ENCODE measurements at regions not wholly inside any gene's neighbourhood (a gene's known extent, or its start where the extent isn't known, plus 50 kb on each side); places are given as distances from the start of the nearest gene placed in this dataset.

DNA sequence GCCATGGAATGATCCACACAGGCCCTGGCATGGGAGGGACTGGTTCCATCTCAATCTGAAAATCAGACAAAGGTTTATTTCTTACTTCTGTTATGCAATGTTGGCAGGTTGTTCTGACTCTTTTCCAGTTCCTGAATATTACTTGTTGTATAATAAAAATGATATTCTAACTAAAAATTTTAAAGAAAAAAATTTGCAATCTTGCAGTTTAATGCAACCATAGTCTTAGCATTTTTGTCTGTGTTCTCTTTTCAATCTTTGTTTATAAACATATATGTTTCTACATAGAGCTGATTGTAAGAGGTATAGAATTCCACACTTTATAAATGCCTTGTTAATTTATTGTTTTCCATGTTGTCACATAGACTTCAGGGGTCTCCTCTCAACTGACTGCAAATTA lies 143.4 kb downstream of the RPIA start:
- DNase-seq, result no peak

DNA sequence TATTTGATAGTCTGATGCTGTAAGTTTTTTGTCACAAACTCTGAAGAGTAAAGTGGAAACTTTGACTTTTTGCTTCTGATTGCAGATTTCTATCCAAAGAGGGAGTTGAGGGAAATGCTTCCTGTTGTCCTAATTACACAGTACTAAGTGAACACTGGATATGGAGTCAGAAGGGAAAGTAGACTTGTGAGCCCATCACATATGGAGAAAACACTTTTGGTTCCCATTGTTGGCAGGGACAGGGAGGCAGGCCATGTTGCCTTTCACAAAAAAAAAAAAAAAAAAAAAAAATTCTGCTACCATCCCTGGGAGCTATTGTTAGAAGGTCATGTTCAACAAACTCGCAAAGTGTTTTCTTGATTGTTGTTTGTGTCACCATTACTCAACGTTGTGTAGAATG lies 144.3 kb downstream of the RPIA start:
- DNase-seq, result no peak

- no peak for DNase-seq
These were observed 144.9 kb downstream of the RPIA start for GRCh38 chr2:88836351-88836750.

GRCh38 chr2:88837511-88838160 lies 146.2 kb downstream of the RPIA start:
- no peak for DNase-seq

DNA sequence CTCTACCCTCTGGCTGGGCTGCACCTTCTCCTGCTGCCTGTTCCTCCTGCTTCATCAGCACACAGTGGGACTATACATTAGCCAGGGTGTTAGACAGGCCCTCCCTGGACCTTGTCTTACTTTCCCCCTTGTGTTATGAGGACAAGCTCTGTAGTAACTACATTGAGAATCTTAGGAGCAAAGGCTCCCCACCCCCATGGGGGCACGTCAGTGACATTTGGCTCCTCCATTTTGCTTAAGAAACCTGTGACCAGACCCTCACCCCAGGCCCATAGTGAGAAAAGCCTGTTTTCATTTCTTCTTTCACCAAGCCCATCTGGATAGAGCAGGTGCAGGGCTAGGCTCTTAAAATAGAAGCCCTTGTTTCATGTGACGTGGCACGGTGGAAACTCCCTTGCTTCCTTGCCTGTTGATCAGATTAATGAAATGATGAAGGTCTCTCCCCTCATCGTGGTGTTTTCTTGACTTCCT lies 146.7 kb downstream of the RPIA start:
- no peak for DNase-seq

DNA sequence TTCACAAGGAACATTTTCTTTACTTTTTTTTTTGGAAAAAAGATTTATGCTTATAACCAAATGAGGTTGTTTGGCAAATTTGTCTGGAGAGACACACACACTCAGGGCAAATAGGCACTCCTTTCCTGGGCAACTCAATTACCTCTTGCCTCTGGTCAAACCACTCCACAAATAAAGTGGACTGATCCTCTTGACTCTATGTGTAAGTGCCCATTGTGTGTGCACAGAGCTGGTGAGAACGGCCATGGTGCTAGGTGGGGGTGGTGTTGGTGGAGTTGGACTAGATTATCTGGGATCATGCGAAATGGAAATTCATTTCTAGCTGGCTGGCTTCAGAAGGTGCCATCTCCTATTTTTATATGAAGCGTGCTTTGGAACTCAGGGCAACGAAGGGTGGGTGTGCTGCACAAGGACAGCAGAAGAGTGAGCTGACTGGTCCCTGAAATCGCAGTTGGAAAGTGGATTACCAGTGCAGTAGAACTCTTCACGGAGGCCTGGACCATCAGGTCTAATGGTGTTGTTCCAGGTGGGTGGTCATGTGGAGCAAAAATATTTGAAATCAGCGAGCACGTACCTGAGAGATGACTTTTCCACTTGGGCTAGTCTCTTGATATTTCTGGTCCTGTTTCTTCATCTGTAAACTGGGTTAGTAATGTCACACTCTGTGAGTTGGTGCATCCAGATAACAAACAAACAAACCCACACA lies 149.9 kb downstream of the RPIA start:
- DNase-seq, result no peak

DNA sequence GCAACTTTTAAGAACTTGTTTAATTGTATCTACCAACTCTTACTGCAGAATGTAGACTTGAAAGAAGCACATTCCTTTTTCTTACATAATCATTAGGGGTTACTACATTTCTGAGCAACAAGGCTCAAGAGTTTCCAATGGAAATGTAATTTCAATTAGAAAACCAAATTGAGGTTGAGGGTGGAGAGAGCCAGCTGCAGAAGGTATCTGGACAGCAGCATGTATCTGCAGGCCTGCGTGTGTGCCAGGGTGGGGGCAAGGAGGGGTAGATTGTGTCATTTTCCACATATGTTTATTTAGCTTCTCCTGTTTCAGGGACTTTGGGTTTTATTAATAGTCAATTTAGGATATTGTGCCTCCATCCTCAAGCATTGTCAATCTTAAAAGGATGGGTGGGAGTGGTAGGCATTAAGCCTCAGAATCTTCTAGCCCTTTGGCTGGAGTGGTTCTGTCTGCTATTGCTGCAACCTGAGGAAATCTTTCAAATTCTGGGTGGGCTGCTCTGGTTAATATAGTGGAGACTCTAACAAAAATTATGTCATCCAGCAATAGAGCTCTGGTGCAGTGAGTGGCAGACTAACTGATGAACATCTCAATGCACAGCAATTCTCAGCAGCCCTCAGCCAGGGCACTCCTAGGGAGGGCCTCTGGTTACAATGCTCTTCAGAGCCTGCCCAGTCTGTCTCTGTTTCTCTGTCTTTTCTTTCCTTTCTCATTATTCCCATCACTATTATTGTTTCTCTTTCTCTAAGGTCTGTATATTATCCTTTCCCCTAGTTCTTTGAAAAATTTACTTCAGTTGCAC lies 151.4 kb downstream of the RPIA start:
- no peak for DNase-seq

- DNase-seq, result no peak
These were observed 152.2 kb downstream of the RPIA start for GRCh38 chr2:88843651-88844050.

- DNase-seq, result no peak
These were observed 153.5 kb downstream of the RPIA start for GRCh38 chr2:88844960-88845359.

DNA sequence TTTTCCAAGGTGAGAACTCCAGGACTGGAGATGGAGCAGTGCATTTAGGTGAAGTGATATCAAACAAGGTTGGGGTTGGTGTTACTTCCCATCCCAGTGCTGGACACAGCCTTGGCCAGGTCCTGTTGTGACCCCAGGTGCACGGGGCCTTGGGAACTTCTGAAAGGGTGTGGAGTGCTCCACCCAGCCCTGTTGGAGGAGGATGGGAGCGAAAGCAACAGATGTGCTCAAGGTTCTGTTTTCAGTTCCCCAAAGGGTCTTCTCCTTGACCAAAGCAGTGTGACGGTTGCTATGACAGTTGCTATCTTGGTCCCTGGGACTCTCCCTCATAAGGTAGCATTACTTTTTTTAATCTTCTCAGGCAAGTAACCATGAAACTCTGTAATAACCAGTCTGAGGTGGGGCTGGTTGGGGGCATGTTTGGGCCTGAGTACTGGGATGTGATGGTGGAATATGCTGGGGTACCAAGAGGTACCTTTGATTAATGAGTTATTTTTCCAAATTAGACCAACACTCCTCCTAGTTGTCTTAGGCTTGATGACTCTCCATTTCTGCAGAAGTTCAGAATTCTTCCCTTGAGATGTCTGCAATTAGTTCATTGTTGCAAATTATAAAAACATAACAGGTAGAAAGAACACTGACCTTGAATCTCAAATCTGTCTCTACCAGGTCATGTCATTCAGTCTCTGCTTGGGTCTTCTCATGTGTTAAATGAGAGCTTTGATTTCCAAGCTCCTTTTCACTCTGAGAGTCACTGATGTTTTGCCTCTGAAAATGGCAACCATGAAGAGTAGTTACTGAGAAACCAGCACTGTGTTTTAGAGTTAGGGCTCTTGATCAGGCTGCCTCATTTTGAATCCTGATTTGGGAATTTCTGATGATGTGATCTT lies 154.5 kb downstream of the RPIA start:
- no peak for DNase-seq

GRCh38 chr2:88852753-88853402 lies 161.4 kb downstream of the RPIA start:
- DNase-seq, result no peak

GRCh38 chr2:88853403-88853790 lies 161.9 kb downstream of the RPIA start:
- no peak for DNase-seq

DNA sequence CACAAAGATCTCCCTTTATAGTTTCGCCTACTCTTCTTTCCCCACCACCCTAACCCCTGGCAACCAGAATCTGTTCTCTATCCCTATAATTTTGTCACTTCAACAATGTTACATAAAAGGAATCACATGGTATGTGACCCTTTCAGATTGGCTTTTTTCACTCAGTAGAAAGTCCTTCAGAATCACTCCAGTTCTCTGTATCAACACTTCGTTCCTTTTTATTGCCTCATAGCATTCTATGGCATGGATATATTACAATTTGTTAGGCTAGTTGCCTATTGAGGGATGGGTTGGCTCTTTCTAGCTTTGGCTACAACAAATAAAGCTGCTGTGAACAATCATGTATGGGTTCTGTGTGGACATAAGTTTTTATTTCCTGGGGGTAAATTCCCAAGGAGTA lies 163.1 kb downstream of the RPIA start:
- DNase-seq, result no peak

GRCh38 chr2:88855620-88856408 lies 164.3 kb downstream of the RPIA start:
- DNase-seq, result no peak

- DNase-seq, result no peak
These were observed 165.1 kb downstream of the RPIA start for GRCh38 chr2:88856409-88857135.

- no peak for DNase-seq
These were observed 165.8 kb downstream of the RPIA start for GRCh38 chr2:88857274-88857741.

DNA sequence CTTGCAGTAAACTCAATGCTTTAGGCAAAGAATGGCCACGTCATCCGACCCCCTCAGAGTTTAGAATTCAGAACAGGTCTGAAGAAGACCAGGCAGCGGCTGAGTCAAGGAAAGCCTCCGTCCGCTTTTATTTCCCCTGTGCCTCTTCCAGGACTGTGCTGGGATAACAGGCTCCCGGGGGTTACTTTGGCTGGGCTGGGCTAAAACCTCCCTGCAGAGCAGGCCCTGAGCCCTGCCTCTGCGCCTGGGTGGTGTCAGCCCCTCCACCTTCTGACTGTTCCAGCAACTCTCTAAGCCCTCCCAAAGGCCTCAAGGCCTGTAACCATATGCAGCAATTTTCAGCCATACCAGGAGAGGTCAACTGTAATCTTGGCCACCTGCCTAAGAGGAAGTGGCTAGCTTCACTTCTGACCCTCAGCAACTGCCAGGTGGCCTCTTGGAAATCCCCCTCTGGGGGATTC lies 166.5 kb downstream of the RPIA start:
- no peak for DNase-seq

GRCh38 chr2:88859461-88859860 lies 168.0 kb downstream of the RPIA start:
- no peak for DNase-seq

DNA sequence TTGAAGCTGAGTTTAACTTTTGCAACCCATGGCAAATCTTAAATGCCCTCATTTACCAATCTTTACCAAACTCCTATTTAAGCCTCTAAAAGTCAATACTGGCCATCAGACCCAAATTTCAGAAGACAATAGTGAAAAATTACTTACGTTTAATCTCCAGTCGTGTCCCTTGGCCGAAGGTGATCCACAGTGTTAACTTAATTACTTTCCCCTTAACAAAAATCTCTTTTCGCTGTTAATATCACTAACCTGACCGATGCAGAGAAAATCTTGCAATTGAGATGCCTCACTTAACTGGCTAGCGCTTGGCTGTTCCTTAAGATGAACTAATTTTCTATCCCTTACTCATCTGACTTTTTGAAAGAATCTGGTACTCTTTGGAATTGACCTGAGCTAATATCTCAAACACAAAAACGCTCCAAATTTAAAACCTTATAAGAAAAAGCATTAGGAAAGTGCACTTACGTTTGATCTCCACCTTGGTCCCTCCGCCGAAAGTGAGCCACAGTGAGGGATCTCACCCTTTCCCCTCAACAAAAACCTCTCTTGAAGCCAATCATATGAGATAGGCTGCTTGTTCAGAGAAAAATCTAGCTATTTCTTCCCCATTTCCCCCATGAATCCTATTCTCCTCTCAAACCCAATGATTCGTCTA lies 169.1 kb downstream of the RPIA start:
- no peak for DNase-seq

- no peak for DNase-seq
These were observed 174.4 kb downstream of the RPIA start for GRCh38 chr2:88865801-88866371.

Measured in activated CD4-positive, CD25-positive, alpha-beta regulatory T cell treated with anti-CD3 and anti-CD28 coated beads, Interleukin-2, amount 50 U/mL, for 72 hours (primary cell).